HG03521 (cell line): ENCODE measurements at regions not wholly inside any gene's neighbourhood (a gene's known extent, or its start where the extent isn't known, plus 50 kb on each side); places are given as distances from the start of the nearest gene placed in this dataset.

Experiments used
- ATAC-seq: cut with Tn5 transposase; IDR thresholded peaks from one replicate; pipeline ENCODE4 v1.9.1; 2021; ENCODE audit warnings: mild to moderate bottlenecking, moderate library complexity; ENCODE audit not compliant: unreplicated experiment

- ATAC-seq, result no peak
Measured at GRCh38 chrY:8390310-8390709, 947.0 kb upstream of the TSPY4 start.

GRCh38 chrY:8393246-8393645 is 944.0 kb upstream of the TSPY4 start:
- ATAC-seq, result no peak

DNA sequence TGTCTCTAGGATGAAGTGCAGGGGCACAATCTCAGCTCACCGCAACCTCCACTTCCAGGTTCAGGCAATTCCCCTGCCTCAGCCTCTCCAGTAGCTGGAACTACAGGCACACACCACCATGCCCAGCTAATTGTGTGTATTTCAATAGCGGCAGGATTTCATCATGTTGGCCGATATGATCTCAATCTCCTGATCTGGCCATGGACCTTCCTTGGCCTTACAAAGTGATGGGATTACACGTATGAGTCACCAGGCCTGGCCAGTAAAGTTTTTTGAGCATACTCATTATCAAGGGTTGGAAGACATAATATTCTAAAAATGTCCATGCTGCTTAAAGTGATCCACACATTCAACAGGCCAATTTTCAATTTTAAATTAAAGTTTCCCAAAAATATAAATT is 914.4 kb upstream of the TSPY4 start:
- no peak for ATAC-seq

DNA sequence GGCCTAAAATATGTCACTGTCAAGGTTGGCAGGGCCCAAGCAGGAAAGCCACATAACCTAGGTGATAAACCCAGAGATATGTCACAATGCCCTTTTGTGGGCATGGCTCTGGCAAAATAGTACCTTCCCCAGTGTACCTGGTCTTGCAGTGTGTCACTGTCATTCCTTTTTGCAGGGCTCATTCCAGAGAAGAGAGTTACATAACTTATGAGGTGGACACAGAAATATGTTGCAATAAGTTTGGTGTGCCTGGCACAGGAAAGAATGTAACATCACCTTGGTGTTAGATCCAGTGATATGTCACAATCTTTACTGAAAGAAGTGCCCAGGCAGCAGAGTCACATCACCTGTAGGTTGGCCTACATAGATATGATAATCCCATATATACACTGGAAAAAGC is 910.8 kb upstream of the TSPY4 start:
- ATAC-seq, result no peak

DNA sequence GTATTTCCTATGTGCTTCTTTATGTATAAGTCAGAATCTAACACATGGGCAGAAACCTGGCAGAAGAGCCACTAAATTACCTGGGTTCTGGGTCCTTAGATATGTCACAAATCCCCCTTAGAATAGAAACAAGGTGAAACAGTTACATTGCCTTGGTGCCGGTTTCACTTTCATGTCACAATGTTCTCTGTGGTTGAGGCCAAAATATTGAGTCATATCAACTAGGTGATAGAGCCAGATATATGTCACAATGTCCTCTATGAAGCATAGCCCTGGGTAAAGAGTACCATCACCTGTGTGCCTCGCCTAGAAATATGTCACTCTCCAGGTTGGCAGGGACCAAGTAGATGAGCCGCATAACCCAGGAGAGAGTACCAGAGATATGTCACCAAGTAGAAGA is 899.8 kb upstream of the TSPY4 start:
- ATAC-seq, result peak; percentile 69

DNA sequence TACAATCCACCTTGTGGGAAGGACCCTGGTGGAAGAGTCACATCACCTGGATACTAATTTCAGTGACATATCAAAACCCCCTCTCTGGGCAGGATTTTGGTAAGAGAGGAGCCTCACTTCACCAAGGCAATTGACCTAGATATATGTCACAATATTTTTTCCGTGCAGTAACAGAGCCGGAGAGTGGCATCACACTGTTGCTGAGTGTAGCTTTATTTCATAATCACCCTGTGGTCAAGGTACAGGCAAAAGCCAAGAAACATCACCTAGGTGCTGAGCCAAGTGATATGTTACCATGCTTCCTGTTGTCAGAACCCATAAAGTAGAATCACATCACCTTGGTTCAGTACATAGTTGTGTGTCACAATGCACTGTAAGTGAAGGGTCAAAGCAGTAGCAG is 895.2 kb upstream of the TSPY4 start:
- no peak for ATAC-seq

DNA sequence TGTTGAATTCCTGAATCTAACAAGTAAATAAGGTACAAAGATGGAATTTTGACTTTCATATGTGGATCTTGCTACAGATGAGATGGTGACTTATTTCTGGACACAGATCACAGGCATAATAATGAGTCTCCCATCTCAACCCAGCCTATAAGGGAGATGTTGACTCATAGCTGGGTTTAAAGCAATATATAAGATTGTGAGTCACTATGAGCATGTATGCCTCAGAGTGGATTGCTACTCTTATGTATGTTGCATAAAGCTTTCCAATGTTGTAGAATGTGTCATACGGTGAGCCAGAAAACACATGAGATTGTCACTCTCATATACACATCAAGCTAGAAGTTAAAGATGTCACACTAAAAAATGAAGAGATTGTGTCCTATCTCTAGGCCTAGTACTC is 884.3 kb upstream of the TSPY4 start:
- ATAC-seq, result no peak

GRCh38 chrY:8466813-8467212 is 870.5 kb upstream of the TSPY4 start:
- no peak for ATAC-seq

DNA sequence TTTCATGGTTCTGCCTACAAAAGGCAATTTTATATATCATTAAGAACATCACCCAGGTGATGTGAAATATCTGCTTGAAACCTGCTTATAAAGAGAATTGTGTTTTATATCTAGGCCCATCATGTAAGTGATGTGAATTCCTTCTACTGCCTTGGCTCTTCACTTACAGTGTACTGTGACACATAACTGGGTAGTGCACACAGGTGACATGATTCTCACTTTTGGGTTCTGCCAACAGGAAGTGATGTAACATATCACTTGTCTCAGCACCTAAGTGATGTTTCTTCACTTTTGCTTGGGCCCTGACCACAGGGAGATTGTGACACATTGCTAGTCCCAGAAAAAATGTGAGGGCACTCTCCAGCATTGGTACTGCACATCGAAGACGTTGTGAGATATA is 867.0 kb upstream of the TSPY4 start:
- no peak for ATAC-seq

GRCh38 chrY:8479141-8479540 is 858.1 kb upstream of the TSPY4 start:
- no peak for ATAC-seq

GRCh38 chrY:8488955-8489354 is 848.3 kb upstream of the TSPY4 start:
- no peak for ATAC-seq

GRCh38 chrY:8489880-8490630 is 847.2 kb upstream of the TSPY4 start:
- no peak for ATAC-seq

GRCh38 chrY:8494396-8494795 is 842.9 kb upstream of the TSPY4 start:
- no peak for ATAC-seq

DNA sequence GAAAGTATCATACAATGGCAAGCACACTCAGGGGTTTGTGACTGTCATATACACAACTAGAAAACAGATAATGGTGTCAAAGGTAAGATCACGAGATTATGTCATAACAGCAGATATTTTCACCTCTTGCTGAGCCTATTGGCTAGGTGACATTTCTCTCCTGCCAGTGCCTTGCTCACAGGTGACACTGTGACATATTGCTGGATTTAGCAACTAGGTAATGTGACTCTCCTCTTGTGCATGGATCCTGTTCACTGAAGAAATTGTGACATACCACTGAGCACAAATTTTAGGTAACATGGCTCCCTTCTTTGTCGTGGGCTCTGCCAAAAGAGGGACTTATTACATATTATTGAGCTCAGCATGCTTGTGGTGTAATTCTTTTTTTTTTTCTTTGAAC is 842.0 kb upstream of the TSPY4 start:
- no peak for ATAC-seq

DNA sequence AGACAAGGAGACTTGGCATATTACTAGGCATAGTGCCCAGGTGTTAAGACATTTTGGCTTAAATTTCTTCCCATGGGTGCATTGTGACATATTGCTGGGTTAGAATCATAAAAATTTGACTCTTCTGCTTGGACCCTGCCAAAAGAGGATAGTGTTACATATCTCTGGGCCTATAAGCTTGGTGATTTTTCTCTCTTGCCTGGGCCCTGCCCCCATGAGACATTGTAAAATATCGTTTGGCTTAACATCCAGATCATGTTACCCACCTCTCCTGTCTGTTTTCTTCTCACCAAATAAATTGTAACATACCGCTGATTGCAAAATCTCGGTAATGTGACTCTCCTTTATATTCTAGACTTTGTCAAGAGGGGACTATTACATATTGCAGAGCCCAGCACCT is 836.4 kb upstream of the TSPY4 start:
- no peak for ATAC-seq

GRCh38 chrY:8533468-8533867 is 803.8 kb upstream of the TSPY4 start:
- ATAC-seq, result no peak

DNA sequence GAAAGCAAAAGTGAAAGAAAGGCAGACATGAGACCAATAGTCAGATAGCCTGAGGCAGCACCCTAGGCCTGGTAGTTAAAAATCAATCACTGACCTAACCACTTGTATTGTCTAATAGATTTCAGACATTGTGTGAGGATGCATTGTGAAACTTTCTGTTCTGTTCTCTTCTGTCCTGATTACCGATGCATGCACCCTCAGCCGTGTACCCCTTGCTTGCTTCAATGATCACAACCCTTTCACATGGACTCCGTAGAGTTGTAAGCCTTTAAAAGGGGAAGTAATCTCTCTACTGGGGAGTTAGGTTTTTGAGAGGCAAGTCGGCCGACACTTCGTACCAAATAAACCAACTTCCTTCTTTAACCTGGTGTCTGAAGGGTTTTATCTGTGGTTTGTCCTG is 801.6 kb upstream of the TSPY4 start:
- ATAC-seq, result peak; percentile 92

- no peak for ATAC-seq
Measured at GRCh38 chrY:8536277-8536676, 801.0 kb upstream of the TSPY4 start.

DNA sequence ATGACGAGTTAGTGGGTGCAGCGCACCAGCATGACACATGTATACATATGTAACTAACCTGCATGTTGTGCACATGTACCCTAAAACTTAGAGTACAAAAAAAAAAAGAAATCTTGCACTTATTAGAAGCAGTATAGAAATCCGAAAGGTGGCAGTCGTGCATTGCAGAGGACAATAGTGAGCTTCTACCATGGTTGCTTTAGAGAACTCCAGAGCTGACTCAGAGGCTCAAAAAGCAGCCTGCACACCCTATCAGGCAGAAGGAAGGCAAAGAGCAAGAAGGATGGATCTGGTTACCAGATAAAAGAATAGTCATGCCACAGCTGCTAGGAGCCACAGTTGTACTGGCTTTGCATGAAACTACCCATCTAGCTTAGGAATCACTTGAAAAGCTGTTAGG is 796.0 kb upstream of the TSPY4 start:
- ATAC-seq, result no peak

GRCh38 chrY:8544715-8545114 is 792.5 kb upstream of the TSPY4 start:
- no peak for ATAC-seq

- ATAC-seq, result no peak
Measured at GRCh38 chrY:8547931-8548330, 789.3 kb upstream of the TSPY4 start.

DNA sequence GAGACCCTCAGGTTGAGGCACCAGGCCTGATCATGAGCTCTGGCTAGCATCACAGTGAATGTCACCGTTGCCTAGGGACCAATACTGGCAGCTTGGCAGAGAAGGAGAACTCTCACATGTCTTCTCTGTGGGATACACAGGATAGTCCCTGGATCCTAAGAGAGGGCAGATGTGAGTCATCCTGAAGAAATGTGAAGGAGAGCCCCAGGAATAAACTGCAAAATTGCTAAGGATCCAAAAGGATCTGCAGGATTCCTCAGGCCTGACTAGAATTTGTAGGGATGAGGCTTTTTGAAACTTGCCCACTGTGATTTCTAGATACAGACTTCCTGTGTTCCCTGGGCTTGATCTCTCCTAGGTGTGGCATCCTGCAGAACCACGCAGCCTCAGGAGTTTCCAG is 785.9 kb upstream of the TSPY4 start:
- ATAC-seq, result no peak

GRCh38 chrY:8552168-8552805 is 785.0 kb upstream of the TSPY4 start:
- ATAC-seq, result no peak
